ENCODE measurements at regions not wholly inside any gene's neighbourhood (a gene's known extent, or its start where the extent isn't known, plus 50 kb on each side); places are given as distances from the start of the nearest gene placed in this dataset.
A peak's percentile ranks its signal among the peaks of the same experiment; 100 is the strongest.
"Not testable (repeated sequence)": the region's sequence is repeated elsewhere in the genome, so short reads cannot be mapped to it uniquely, and the experiment has no call there.

- TF ChIP-seq CTCF (IDR thresholded peaks at IDR 0.05), result no peak
- Mint-ChIP-seq H3K27ac (no peak overlapping the region), H3K4me1 (peaks cover 30% of the 10 kb centered on the region), H3K36me3 (ENCODE audit: low read depth) (no peaks in the 10 kb centered on the region), H3K27me3 (ENCODE audit: low read depth, poor library complexity) (peaks cover 4% of the 10 kb centered on the region), H3K4me3 (no peak overlapping the region), H3K9me3 (no peaks in the 10 kb centered on the region)
- no peak for DNase-seq
Observed at GRCh38 chr4:148843625-148844024, 401.4 kb upstream of the NR3C2 start.

- no peak overlapping the region for H3K27ac Mint-ChIP-seq
- peaks cover 4% of the 10 kb centered on the region for H3K27me3 Mint-ChIP-seq (ENCODE audit: low read depth, poor library complexity)
- no peak overlapping the region for H3K4me3 Mint-ChIP-seq
- no peak for TF ChIP-seq CTCF (IDR thresholded peaks at IDR 0.05)
- H3K4me1 Mint-ChIP-seq, result peaks cover 24% of the 10 kb centered on the region
- no peaks in the 10 kb centered on the region for H3K9me3 Mint-ChIP-seq
- DNase-seq, result no peak
- H3K36me3 Mint-ChIP-seq (ENCODE audit: low read depth), result no peaks in the 10 kb centered on the region
Observed at GRCh38 chr4:148842843-148843242, 400.6 kb upstream of the NR3C2 start.

GRCh38 chr4:148837571-148837970, 395.4 kb upstream of the NR3C2 start:
- not testable (repeated sequence) for H3K27me3 Mint-ChIP-seq (ENCODE audit: low read depth, poor library complexity); H3K9me3 Mint-ChIP-seq; H3K27ac Mint-ChIP-seq; DNase-seq; H3K36me3 Mint-ChIP-seq (ENCODE audit: low read depth); H3K4me3 Mint-ChIP-seq
- peaks cover 52% of the 10 kb centered on the region for H3K4me1 Mint-ChIP-seq

GRCh38 chr4:148834804-148835631, 392.8 kb upstream of the NR3C2 start:
- Mint-ChIP-seq H3K27ac (peak overlapping the region; percentile 91), H3K36me3 (ENCODE audit: low read depth) (peaks cover 5% of the 10 kb centered on the region)

GRCh38 chr4:148831945-148832344, 389.7 kb upstream of the NR3C2 start:
- no peak for TF ChIP-seq CTCF (IDR thresholded peaks at IDR 0.05)
- Mint-ChIP-seq H3K36me3 (ENCODE audit: low read depth) (peaks cover 17% of the 10 kb centered on the region), H3K9me3 (peaks cover 17% of the 10 kb centered on the region), H3K27ac (no peak overlapping the region), H3K27me3 (ENCODE audit: low read depth, poor library complexity) (no peaks in the 10 kb centered on the region), H3K4me3 (no peak overlapping the region), H3K4me1 (peaks cover 38% of the 10 kb centered on the region)
- no peak for DNase-seq

More at GRCh38 chr4:148834804-148835631, 392.8 kb upstream of the NR3C2 start:
- no peaks in the 10 kb centered on the region for H3K27me3 Mint-ChIP-seq (ENCODE audit: low read depth, poor library complexity)
- no peak for DNase-seq
- H3K9me3 Mint-ChIP-seq, result peaks cover 3% of the 10 kb centered on the region
- TF ChIP-seq CTCF (IDR thresholded peaks at IDR 0.05), result no peak
- peaks cover 43% of the 10 kb centered on the region for H3K4me1 Mint-ChIP-seq
- peak overlapping the region; percentile 61 for H3K4me3 Mint-ChIP-seq

- Mint-ChIP-seq H3K27me3 (ENCODE audit: low read depth, poor library complexity) (no peaks in the 10 kb centered on the region), H3K4me1 (peaks cover 9% of the 10 kb centered on the region), H3K4me3 (no peak overlapping the region), H3K36me3 (ENCODE audit: low read depth) (peaks cover 17% of the 10 kb centered on the region), H3K9me3 (peaks cover 23% of the 10 kb centered on the region), H3K27ac (no peak overlapping the region)
- no peak for DNase-seq
- no peak for TF ChIP-seq CTCF (IDR thresholded peaks at IDR 0.05)
Observed at GRCh38 chr4:148828291-148828690, 386.1 kb upstream of the NR3C2 start.

All from nephron progenitor cell (in vitro differentiated cells).